NCI-H1105 (cell line): ENCODE measurements at regions not wholly inside any gene's neighbourhood (a gene's known extent, or its start where the extent isn't known, plus 50 kb on each side); places are given as distances from the start of the nearest gene placed in this dataset.
"Not testable (repeated sequence)": the region's sequence is repeated elsewhere in the genome, so short reads cannot be mapped to it uniquely, and the experiment has no call there.

ENCODE experiments used
- DNase-seq: peaks from one replicate; lab custom pipeline; 2025; lab: John Stamatoyannopoulos, UW

GRCh38 chr10:83516788-83517187, 622.5 kb upstream of the GHITM start:
- DNase-seq, result no peak

- DNase-seq, result no peak
Measured at GRCh38 chr10:83517456-83517855, 621.9 kb upstream of the GHITM start.

GRCh38 chr10:83518779-83519178, 620.5 kb upstream of the GHITM start:
- DNase-seq, result no peak

- DNase-seq, result not testable (repeated sequence)
Measured at GRCh38 chr10:83520386-83520785, 618.9 kb upstream of the GHITM start.

- no peak for DNase-seq
Measured at GRCh38 chr10:83522456-83522855, 616.9 kb upstream of the GHITM start.

- DNase-seq, result no peak
Measured at GRCh38 chr10:83522881-83523386, 616.4 kb upstream of the GHITM start.

GRCh38 chr10:83527934-83528333, 611.4 kb upstream of the GHITM start:
- no peak for DNase-seq

GRCh38 chr10:83533290-83533689, 606.0 kb upstream of the GHITM start:
- no peak for DNase-seq

GRCh38 chr10:83536426-83536825, 602.9 kb upstream of the GHITM start:
- no peak for DNase-seq

- DNase-seq, result no peak
Measured at GRCh38 chr10:83538047-83538446, 601.3 kb upstream of the GHITM start.

- DNase-seq, result no peak
Measured at GRCh38 chr10:83539528-83540308, 599.6 kb upstream of the GHITM start.

GRCh38 chr10:83541046-83541445, 598.3 kb upstream of the GHITM start:
- no peak for DNase-seq

GRCh38 chr10:83542774-83543411, 596.4 kb upstream of the GHITM start:
- peak; percentile 28 for DNase-seq

- DNase-seq, result no peak
Measured at GRCh38 chr10:83543691-83544462, 595.4 kb upstream of the GHITM start.

GRCh38 chr10:83545901-83546391, 593.4 kb upstream of the GHITM start:
- no peak for DNase-seq

- DNase-seq, result not testable (repeated sequence)
Measured at GRCh38 chr10:83551190-83551589, 588.1 kb upstream of the GHITM start.

GRCh38 chr10:83553366-83553765, 585.9 kb upstream of the GHITM start:
- DNase-seq, result no peak

- DNase-seq, result no peak
Measured at GRCh38 chr10:83555264-83555663, 584.0 kb upstream of the GHITM start.

GRCh38 chr10:83562381-83562780, 576.9 kb upstream of the GHITM start:
- no peak for DNase-seq

- DNase-seq, result no peak
Measured at GRCh38 chr10:83564889-83565588, 574.3 kb upstream of the GHITM start.

GRCh38 chr10:83572036-83572435, 567.3 kb upstream of the GHITM start:
- no peak for DNase-seq

- DNase-seq, result no peak
Measured at GRCh38 chr10:83574770-83575169, 564.5 kb upstream of the GHITM start.
